Keratinocyte (primary cell): ENCODE measurements at regions not wholly inside any gene's neighbourhood (a gene's known extent, or its start where the extent isn't known, plus 50 kb on each side); places are given as distances from the start of the nearest gene placed in this dataset.

Source experiments
- EZH2 ChIP-seq: IDR thresholded peaks from one replicate; pipeline ENCODE4 v1.6.1; 2012; ENCODE audit warnings: inconsistent platforms, mild to moderate bottlenecking, low read length, moderate library complexity
- TF ChIP-seq, protein P1 (sequence below), 3 experiments: IDR thresholded peaks in 1 of 3; conservative IDR thresholded peaks in 1 of 3; optimal IDR thresholded peaks in 1 of 3; 2 replicates in 2 of 3; 3 replicates in 1 of 3; pipeline versions ENCODE3 to v1.5.1; 2011; ENCODE audit warnings: low read length in 3 of 3, mild to moderate bottlenecking in 3 of 3, moderate library complexity in 2 of 3, control low read depth in 1 of 3, inconsistent platforms in 1 of 3; ENCODE audit not compliant: insufficient read depth in 2 of 3; ENCODE audit errors: extremely low read depth in 1 of 3

- TF ChIP-seq, protein P1, sequence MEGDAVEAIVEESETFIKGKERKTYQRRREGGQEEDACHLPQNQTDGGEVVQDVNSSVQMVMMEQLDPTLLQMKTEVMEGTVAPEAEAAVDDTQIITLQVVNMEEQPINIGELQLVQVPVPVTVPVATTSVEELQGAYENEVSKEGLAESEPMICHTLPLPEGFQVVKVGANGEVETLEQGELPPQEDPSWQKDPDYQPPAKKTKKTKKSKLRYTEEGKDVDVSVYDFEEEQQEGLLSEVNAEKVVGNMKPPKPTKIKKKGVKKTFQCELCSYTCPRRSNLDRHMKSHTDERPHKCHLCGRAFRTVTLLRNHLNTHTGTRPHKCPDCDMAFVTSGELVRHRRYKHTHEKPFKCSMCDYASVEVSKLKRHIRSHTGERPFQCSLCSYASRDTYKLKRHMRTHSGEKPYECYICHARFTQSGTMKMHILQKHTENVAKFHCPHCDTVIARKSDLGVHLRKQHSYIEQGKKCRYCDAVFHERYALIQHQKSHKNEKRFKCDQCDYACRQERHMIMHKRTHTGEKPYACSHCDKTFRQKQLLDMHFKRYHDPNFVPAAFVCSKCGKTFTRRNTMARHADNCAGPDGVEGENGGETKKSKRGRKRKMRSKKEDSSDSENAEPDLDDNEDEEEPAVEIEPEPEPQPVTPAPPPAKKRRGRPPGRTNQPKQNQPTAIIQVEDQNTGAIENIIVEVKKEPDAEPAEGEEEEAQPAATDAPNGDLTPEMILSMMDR (optimal IDR thresholded peaks at IDR 0.05 in 1 of 3, IDR thresholded peaks at IDR 0.05 in 1 of 3, conservative IDR thresholded peaks at IDR 0.05 in 1 of 3; ENCODE audit: extremely low read depth in 1 of 3, insufficient read depth in 2 of 3, low read length in 3 of 3): no peak
- no peak for TF ChIP-seq EZH2
These were observed 954.6 kb downstream of the TSN start for GRCh38 chr2:122710049-122710448.
